Mammary epithelial cell (primary cell): ENCODE measurements at regions not wholly inside any gene's neighbourhood (a gene's known extent, or its start where the extent isn't known, plus 50 kb on each side); places are given as distances from the start of the nearest gene placed in this dataset.

Experiments used
- EZH2 ChIP-seq: IDR thresholded peaks from 2 replicates; pipeline ENCODE4 v1.6.1; 2012; ENCODE audit warnings: low read length, inconsistent platforms, borderline replicate concordance
- TF ChIP-seq, protein P1 (sequence below), 2 donors: IDR thresholded peaks in 1 of 2; conservative IDR thresholded peaks in 1 of 2; 2 replicates each; pipeline ENCODE4 v1.5.1; 2011 to 2012; ENCODE audit warnings: inconsistent platforms in 2 of 2, low read length in 2 of 2, mild to moderate bottlenecking in 2 of 2, control low read depth in 1 of 2, low read depth in 1 of 2; ENCODE audit not compliant: insufficient read depth in 1 of 2; ENCODE audit errors: extremely low read depth in 1 of 2

DNA sequence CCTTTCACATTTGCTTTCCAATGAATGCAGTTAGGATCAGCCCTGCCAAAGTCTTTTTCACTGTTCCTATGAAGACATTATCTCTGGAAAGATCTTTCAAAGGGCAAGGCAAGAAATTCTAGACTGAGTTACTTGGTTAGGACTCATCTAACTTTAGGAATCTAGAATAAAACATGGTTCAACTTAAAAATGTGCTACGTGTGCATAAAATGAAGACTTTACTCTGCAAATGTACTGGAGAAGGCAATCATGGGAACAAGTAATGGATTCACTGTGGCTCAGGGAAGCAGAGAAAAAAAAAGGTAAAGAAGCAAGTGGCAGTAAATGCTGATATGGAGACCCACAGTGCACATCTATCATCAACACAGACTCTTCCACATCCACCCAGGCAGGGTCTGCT is 297.4 kb downstream of the HNRNPD start:
- TF ChIP-seq, protein P1, sequence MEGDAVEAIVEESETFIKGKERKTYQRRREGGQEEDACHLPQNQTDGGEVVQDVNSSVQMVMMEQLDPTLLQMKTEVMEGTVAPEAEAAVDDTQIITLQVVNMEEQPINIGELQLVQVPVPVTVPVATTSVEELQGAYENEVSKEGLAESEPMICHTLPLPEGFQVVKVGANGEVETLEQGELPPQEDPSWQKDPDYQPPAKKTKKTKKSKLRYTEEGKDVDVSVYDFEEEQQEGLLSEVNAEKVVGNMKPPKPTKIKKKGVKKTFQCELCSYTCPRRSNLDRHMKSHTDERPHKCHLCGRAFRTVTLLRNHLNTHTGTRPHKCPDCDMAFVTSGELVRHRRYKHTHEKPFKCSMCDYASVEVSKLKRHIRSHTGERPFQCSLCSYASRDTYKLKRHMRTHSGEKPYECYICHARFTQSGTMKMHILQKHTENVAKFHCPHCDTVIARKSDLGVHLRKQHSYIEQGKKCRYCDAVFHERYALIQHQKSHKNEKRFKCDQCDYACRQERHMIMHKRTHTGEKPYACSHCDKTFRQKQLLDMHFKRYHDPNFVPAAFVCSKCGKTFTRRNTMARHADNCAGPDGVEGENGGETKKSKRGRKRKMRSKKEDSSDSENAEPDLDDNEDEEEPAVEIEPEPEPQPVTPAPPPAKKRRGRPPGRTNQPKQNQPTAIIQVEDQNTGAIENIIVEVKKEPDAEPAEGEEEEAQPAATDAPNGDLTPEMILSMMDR (conservative IDR thresholded peaks at IDR 0.05 in 1 of 2, IDR thresholded peaks at IDR 0.05 in 1 of 2; ENCODE audit: extremely low read depth in 1 of 2, insufficient read depth in 1 of 2, low read depth in 1 of 2, low read length in 2 of 2), result no peak
- TF ChIP-seq EZH2, result no peak
